ENCODE measurements at regions not wholly inside any gene's neighbourhood (a gene's known extent, or its start where the extent isn't known, plus 50 kb on each side); places are given as distances from the start of the nearest gene placed in this dataset.

DNA sequence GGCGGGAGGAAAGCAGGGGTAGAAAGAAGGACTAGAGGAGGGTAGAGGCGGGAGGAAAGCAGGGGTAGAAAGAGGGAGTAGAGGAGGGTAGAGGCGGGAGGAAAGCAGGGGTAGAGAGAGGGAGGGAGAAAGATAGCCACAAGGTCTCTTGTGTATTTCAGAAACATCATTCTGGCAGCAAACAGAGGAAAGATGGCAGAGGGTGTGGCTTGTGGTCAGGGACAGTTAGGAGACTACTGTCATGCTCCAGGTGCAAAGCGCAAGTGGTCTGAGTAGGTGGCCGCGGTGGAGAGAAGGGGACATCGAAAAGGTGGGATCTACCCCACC lies 82.4 kb upstream of the TAF1B start (continued):
- no peak for TF ChIP-seq STAT6 (CRISPR knock-in tag; conservative IDR thresholded peaks at IDR 0.05; ENCODE audit: low read depth)
- no peak for TF ChIP-seq ZNF232 (CRISPR knock-in tag; IDR thresholded peaks at IDR 0.05)
- TF ChIP-seq, protein P1, sequence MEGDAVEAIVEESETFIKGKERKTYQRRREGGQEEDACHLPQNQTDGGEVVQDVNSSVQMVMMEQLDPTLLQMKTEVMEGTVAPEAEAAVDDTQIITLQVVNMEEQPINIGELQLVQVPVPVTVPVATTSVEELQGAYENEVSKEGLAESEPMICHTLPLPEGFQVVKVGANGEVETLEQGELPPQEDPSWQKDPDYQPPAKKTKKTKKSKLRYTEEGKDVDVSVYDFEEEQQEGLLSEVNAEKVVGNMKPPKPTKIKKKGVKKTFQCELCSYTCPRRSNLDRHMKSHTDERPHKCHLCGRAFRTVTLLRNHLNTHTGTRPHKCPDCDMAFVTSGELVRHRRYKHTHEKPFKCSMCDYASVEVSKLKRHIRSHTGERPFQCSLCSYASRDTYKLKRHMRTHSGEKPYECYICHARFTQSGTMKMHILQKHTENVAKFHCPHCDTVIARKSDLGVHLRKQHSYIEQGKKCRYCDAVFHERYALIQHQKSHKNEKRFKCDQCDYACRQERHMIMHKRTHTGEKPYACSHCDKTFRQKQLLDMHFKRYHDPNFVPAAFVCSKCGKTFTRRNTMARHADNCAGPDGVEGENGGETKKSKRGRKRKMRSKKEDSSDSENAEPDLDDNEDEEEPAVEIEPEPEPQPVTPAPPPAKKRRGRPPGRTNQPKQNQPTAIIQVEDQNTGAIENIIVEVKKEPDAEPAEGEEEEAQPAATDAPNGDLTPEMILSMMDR (IDR thresholded peaks at IDR 0.05) = no peak
- TF ChIP-seq, protein P2, sequence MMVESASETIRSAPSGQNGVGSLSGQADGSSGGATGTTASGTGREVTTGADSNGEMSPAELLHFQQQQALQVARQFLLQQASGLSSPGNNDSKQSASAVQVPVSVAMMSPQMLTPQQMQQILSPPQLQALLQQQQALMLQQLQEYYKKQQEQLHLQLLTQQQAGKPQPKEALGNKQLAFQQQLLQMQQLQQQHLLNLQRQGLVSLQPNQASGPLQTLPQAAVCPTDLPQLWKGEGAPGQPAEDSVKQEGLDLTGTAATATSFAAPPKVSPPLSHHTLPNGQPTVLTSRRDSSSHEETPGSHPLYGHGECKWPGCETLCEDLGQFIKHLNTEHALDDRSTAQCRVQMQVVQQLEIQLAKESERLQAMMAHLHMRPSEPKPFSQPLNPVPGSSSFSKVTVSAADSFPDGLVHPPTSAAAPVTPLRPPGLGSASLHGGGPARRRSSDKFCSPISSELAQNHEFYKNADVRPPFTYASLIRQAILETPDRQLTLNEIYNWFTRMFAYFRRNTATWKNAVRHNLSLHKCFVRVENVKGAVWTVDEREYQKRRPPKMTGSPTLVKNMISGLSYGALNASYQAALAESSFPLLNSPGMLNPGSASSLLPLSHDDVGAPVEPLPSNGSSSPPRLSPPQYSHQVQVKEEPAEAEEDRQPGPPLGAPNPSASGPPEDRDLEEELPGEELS (CRISPR knock-in tag; IDR thresholded peaks at IDR 0.05) = no peak
- no peak for TF ChIP-seq GTF2I (CRISPR knock-in tag; conservative IDR thresholded peaks at IDR 0.05)
- TF ChIP-seq EMX1 (CRISPR knock-in tag; IDR thresholded peaks at IDR 0.05) = no peak
- TF ChIP-seq, protein P3, sequence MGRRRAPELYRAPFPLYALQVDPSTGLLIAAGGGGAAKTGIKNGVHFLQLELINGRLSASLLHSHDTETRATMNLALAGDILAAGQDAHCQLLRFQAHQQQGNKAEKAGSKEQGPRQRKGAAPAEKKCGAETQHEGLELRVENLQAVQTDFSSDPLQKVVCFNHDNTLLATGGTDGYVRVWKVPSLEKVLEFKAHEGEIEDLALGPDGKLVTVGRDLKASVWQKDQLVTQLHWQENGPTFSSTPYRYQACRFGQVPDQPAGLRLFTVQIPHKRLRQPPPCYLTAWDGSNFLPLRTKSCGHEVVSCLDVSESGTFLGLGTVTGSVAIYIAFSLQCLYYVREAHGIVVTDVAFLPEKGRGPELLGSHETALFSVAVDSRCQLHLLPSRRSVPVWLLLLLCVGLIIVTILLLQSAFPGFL (CRISPR knock-in tag; IDR thresholded peaks at IDR 0.05; ENCODE audit: borderline replicate concordance) = no peak

DNA sequence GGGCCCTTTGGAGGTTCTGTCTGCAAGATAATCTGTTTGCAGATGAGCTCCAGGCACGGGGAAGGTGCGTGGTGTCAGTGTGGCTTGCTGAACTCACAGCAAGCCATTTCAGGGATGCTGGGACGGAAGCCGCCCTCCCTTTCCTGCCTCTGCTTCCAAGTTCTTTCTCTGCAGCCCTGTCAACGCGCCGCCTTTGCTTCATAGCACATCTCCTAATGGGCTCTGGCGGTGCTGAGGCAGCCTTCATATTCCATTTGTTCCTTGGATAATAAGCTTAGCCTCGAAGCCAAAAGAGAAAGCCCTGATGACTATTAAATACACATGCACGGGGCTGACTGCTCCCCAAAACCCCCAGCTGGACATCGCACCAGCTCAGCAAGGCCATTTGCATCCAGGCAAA lies 81.7 kb upstream of the TAF1B start:
- Mint-ChIP-seq H3K27ac (no peak overlapping the region), H3K4me1 (peaks cover 28% of the 10 kb centered on the region), H3K36me3 (no peaks in the 10 kb centered on the region), H3K9me3 (no peaks in the 10 kb centered on the region), H3K27me3 (ENCODE audit: low read depth) (peaks cover 5% of the 10 kb centered on the region; the same call in 1 of the 2 replicates), H3K4me3 (no peak overlapping the region)
- DNase-seq (ENCODE audit: low spot score) = no peak
- ChIA-PET CTCF (interaction anchor here (1.2 to 6.5 kb wide), 2 partner anchors 8 to 16 kb away, joined by 3 to 82 read pairs; no protein-coding TSS in a partner anchor), POLR2A (no interaction called here)
- TF ChIP-seq, protein P4, sequence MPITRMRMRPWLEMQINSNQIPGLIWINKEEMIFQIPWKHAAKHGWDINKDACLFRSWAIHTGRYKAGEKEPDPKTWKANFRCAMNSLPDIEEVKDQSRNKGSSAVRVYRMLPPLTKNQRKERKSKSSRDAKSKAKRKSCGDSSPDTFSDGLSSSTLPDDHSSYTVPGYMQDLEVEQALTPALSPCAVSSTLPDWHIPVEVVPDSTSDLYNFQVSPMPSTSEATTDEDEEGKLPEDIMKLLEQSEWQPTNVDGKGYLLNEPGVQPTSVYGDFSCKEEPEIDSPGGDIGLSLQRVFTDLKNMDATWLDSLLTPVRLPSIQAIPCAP (CRISPR knock-in tag; IDR thresholded peaks at IDR 0.05) = no peak
- TF ChIP-seq GRHL2 (CRISPR knock-in tag; IDR thresholded peaks at IDR 0.05; ENCODE audit: insufficient replicate concordance, severe bottlenecking) (no peak), E2F5 (CRISPR knock-in tag; IDR thresholded peaks at IDR 0.05) (no peak), TCF7 (CRISPR knock-in tag; IDR thresholded peaks at IDR 0.05; ENCODE audit: low read depth) (no peak), ZNF232 (CRISPR knock-in tag; IDR thresholded peaks at IDR 0.05) (no peak)
- ATAC-seq = no peak

DNA sequence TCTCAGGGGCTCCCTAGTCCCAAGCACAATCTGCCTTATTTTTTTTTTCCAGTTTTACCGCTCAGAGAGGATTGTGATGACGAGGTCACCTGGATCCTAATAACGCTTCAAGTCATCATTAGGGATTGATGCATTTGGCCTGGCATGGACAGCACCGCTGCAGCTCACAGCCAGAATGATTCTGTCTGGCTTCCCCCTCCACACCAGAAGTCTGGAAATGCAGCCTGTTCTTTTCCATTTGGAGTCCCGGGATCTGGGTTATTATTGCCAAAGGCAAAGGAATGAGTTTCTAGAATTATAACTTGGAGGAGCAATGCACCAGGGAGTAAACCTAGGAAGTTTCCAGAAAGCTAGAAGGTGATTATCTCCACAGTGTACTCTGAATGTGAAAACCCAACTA lies 81.1 kb upstream of the TAF1B start:
- ChIA-PET POLR2A (no interaction called here), CTCF (interaction anchor here (6.5 kb wide), 1 partner anchor 8 kb away, joined by 82 read pairs; no protein-coding TSS in a partner anchor)
- peaks cover 29% of the 10 kb centered on the region for H3K4me1 Mint-ChIP-seq
- H3K9me3 Mint-ChIP-seq = no peaks in the 10 kb centered on the region
- no peak overlapping the region for H3K4me3 Mint-ChIP-seq
- no peaks in the 10 kb centered on the region for H3K36me3 Mint-ChIP-seq
- peaks cover 5% of the 10 kb centered on the region; the same call in 1 of the 2 replicates for H3K27me3 Mint-ChIP-seq (ENCODE audit: low read depth)
- no peak overlapping the region for H3K27ac Mint-ChIP-seq
- ATAC-seq (no peak), DNase-seq (ENCODE audit: low spot score) (no peak)
- no peak for TF ChIP-seq FOXJ3 (CRISPR knock-in tag; IDR thresholded peaks at IDR 0.05; ENCODE audit: borderline replicate concordance)
- TF ChIP-seq, protein P5, sequence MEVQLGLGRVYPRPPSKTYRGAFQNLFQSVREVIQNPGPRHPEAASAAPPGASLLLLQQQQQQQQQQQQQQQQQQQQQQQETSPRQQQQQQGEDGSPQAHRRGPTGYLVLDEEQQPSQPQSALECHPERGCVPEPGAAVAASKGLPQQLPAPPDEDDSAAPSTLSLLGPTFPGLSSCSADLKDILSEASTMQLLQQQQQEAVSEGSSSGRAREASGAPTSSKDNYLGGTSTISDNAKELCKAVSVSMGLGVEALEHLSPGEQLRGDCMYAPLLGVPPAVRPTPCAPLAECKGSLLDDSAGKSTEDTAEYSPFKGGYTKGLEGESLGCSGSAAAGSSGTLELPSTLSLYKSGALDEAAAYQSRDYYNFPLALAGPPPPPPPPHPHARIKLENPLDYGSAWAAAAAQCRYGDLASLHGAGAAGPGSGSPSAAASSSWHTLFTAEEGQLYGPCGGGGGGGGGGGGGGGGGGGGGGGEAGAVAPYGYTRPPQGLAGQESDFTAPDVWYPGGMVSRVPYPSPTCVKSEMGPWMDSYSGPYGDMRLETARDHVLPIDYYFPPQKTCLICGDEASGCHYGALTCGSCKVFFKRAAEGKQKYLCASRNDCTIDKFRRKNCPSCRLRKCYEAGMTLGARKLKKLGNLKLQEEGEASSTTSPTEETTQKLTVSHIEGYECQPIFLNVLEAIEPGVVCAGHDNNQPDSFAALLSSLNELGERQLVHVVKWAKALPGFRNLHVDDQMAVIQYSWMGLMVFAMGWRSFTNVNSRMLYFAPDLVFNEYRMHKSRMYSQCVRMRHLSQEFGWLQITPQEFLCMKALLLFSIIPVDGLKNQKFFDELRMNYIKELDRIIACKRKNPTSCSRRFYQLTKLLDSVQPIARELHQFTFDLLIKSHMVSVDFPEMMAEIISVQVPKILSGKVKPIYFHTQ (CRISPR knock-in tag; IDR thresholded peaks at IDR 0.05) = no peak
- TF ChIP-seq CREM (CRISPR knock-in tag; IDR thresholded peaks at IDR 0.05) = no peak
- TF ChIP-seq, protein P6, sequence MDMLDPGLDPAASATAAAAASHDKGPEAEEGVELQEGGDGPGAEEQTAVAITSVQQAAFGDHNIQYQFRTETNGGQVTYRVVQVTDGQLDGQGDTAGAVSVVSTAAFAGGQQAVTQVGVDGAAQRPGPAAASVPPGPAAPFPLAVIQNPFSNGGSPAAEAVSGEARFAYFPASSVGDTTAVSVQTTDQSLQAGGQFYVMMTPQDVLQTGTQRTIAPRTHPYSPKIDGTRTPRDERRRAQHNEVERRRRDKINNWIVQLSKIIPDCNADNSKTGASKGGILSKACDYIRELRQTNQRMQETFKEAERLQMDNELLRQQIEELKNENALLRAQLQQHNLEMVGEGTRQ (CRISPR knock-in tag; IDR thresholded peaks at IDR 0.05) = no peak
- TF ChIP-seq ZNF219 (CRISPR knock-in tag; IDR thresholded peaks at IDR 0.05; ENCODE audit: borderline replicate concordance) = no peak
- TF ChIP-seq ZNF512 (CRISPR knock-in tag; IDR thresholded peaks at IDR 0.05; ENCODE audit: borderline replicate concordance) = no peak
- TF ChIP-seq JAZF1 (CRISPR knock-in tag; IDR thresholded peaks at IDR 0.05) = no peak

Data from WTC11 (cell line).